NCI-H1105 treated with DMSO at 0.1 percent for 48 hours (cell line): ENCODE measurements at regions not wholly inside any gene's neighbourhood (a gene's known extent, or its start where the extent isn't known, plus 50 kb on each side); places are given as distances from the start of the nearest gene placed in this dataset.
"Not testable (repeated sequence)": the region's sequence is repeated elsewhere in the genome, so short reads cannot be mapped to it uniquely, and the experiment has no call there.

ENCODE experiments used
- DNase-seq: peaks from one replicate; lab custom pipeline; 2025; lab: John Stamatoyannopoulos, UW

GRCh38 chr4:82247629-82248028 lies 126.2 kb downstream of the HNRNPD start:
- DNase-seq: no peak

GRCh38 chr4:82247171-82247570 lies 126.6 kb downstream of the HNRNPD start:
- DNase-seq: no peak

DNA sequence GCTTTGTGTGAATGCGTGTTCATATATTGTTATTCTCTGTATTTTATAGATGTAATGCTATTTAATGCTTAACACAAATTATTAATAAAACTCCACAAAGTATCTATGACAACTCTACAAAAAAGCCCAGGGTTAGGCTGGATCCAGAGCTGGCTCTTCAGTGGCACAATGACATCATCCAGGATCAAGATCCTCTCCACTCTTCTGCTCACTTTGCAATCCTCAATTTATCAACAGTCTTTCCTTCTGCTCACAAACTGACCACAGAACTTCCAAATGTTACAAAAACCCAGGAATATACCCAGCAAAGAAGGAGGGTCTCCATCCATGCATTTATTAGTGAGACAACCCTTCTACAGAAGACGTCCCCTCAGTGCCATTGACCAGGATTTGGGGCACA lies 132.3 kb downstream of the HNRNPD start:
- DNase-seq: no peak

DNA sequence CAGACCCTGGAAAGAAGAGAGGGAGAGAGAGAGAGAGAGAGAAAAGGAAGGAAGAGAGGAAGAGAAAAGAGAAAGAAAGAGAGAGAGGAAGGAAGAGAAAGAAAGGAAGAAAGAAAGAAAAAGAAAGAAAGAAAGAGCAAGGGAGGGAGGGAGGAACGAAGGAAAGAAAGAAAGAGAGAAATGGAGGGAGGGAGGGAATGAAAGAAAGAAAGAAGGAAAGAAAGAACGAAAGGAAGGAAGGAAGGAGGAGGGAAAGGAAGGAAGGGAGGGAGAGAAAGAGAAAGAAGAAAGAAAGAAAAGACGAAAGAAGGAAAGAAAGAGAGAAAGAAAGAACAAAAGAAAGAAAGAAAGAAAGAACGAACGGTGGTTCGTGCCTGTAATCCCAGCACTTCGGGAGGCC lies 133.4 kb downstream of the HNRNPD start:
- DNase-seq: no peak

DNA sequence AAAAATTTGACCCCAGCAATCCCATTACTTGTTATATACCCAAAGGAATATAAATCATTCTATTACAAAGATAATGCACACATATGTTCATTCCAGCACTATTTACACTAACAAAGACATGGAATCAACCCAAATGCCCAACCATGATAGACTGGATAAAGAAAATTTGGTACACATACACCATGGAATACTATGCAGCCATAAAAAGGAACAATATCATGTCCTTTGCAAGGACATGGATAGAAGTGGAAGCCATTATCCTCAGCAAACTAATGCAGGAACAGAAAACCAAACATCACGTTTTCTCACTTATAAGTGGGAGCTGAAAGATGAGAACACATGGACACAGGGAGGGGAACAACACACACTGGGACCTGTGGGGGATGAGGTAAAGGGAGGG lies 136.6 kb downstream of the HNRNPD start:
- DNase-seq: not testable (repeated sequence)

- DNase-seq: no peak
Measured at GRCh38 chr4:82235346-82235745, 138.4 kb downstream of the HNRNPD start.

GRCh38 chr4:82232891-82233290 lies 140.9 kb downstream of the HNRNPD start:
- no peak for DNase-seq

DNA sequence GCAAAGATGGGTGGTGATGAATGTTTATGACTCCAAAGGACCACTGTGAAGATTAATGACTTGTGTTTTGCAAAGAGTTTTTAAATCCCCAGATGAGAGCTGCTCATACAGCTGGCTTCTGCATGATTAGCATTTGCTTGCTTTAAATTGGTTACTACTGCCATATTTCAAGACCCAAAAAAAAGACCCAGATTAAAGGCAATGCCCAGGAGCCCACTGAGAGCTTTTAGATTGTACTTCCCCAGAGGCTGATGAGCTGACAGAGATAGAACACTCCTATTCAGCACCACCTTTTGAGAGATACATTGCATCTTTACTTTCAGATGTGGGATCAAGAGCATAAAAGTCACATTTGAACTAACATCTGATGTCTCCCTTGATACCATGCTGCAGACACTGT lies 142.0 kb downstream of the HNRNPD start:
- no peak for DNase-seq

- no peak for DNase-seq
Measured at GRCh38 chr4:82230306-82230705, 143.5 kb downstream of the HNRNPD start.

DNA sequence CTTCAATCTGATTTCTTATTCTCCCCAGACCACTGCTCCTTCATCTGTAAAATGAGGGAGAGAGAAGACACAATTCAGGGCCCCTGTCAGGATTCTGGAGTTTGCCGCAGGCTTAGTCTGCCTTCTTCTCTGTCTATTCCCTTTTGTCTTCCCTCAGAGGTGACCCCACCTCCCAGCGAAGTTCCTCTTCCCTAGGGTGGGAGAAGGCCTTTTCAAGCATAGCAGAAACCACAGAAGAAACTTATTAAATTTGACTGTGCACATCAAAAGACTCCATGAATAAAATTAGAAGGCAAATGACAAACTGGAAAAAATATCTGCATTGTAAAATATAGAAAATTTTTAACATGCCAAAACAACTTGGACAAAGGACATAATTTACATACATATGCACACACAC lies 148.8 kb downstream of the HNRNPD start:
- DNase-seq: no peak

DNA sequence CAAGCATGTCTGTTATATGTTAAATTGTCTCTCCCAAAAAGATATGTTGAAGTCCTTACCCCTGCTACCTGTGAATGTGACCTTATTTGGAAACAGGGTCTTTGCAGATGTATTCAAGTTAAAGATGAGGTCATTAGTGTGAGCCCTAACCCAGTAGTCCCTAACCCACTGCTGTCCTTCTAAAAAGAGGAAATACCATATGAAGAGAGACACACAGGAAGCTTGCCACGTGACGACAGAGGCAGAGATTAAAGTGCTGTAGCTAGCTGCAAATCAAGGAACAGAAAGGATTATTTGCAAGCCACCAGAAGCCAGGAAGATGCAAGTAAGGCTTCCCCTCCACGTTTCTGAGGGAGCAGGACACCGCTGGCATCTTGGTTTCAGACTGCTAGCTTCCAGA lies 150.1 kb downstream of the HNRNPD start:
- DNase-seq: no peak

DNA sequence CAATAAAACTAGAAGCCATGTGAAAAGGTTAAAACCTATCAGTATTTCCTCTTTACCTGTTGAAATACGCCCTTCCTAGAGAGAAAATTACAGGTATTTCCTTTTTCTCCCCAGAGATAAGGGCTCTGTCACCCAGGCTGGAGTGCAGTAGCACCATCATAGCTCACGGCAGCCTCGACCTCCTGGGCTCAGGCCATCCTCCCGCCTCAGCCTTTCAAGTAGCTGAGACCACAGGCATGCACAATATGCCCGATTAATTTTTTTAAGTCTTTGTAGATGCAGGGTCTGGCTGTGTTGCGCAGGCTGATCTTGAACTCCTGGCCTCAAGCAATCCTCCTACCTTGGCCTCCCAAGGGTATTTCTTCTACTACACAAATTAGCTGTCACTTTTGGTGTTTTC lies 154.4 kb downstream of the HNRNPD start:
- DNase-seq: no peak

DNA sequence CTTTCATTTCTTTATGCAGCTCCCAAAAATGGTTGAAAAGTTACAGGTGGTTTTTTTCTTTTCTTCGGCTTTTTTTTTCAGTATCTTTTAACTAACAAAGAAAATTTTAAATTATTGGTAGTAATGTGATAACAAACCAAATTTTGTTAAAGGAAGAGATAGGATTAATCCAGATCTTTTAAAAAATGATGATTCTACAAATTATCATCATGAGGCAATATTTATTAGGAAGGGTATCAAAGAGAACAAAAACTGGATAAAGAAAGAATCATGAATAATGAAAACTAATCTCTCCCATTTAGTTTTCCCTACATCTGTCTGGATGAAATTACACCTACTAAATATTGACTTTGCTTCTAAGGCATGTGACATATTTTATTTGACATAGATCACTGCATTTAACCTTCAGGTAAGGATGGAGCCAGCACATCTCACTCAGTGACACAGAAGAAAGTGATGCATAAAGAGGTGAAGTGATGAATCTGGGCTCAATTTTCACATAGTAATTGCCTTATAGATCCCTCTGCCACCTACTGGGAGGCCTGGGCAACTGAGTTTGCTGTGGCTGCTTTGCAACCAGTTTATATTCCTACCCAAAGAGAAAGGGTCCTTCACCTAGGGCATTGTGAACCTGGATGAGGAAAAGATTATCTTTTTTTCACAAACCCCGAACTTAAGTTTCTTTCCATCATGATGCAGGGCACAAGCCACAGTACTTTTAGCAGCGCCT lies 155.6 kb downstream of the HNRNPD start:
- no peak for DNase-seq

GRCh38 chr4:82216219-82216618 lies 157.6 kb downstream of the HNRNPD start:
- DNase-seq: no peak

GRCh38 chr4:82215800-82216199 lies 158.0 kb downstream of the HNRNPD start:
- no peak for DNase-seq

DNA sequence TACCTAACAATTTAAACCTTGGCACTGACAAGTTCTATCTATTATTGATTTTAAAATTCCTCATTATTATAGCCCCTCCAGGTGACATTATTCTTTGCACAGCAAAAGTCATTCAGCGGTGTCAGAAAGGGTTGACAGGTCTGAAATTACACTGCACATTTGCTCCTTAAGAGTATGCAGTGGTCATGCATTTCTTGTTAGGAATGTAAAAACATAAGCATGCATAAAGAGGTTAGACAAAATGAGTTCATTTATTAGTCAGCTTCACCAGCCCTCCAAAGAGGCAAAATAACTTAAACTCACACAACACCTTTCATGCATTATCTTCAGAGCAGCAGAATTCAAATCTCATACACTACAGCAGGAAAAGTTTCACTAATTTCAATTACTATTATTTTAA lies 158.8 kb downstream of the HNRNPD start:
- no peak for DNase-seq

GRCh38 chr4:82213485-82214417 lies 160.0 kb downstream of the HNRNPD start:
- no peak for DNase-seq

GRCh38 chr4:82201805-82202641 lies 171.8 kb downstream of the HNRNPD start:
- DNase-seq: peak; percentile 43

DNA sequence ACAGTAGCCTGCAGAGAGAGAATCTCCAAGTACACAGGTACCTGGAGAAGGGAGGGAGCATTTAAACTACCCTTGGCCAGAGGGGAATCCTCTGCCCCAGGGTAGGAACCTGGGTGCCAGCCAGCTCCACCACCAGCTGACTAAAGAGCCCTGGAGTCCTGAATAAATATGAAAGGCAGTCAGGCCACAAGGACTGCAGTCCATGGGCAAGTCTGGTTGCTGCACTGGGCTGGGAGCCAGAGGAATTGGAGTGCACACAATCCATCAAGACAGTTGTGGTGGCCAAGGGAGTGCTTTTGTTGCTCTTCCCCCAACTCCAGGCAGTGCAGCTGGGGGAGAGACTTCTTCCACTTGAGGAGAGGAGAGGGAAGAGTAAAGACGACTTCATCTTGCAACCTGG lies 172.5 kb downstream of the HNRNPD start:
- peak; percentile 59 for DNase-seq

- DNase-seq: no peak
Measured at GRCh38 chr4:82200046-82200445, 173.7 kb downstream of the HNRNPD start.

DNA sequence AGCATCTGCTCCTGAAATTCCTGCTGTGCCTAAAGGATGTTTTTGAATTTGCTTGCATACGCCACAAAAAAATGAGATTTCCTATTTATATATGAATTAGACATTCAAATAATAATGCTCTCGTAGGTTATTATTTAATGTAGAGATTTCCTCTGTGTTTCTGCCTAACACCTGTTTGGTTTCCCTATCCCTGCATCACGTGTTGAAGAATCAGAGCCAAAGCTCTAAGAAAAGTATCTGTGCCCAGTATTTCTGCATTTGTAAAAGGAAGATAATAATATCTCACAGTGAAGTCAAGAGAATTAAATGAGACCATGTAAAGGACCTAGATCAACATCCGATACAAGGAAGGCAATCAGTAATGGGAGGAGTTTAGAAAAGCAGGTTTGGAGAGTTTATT lies 179.5 kb downstream of the HNRNPD start:
- DNase-seq: no peak

GRCh38 chr4:82192017-82192673 lies 181.6 kb downstream of the HNRNPD start:
- no peak for DNase-seq
